B cell (primary cell): ENCODE measurements at regions not wholly inside any gene's neighbourhood (a gene's known extent, or its start where the extent isn't known, plus 50 kb on each side); places are given as distances from the start of the nearest gene placed in this dataset.

ENCODE experiments used
- ATAC-seq: fragments of 200-7000 bp; cut with Tn5 transposase; one replicate; pipeline ENCODE4 v1.10.0; 2021; ENCODE audit warnings: low read depth, mild to moderate bottlenecking, moderate number of reproducible peaks, moderate library complexity
- CTCF ChIA-PET: fragments of 350-600 bp; sonication (Branson Sonifier 250); formaldehyde crosslinking; loops from one replicate; lab custom pipeline; 2021; ENCODE audit warnings: antibody characterized with exemption, inconsistent platforms; lab: Charles Lee
- POLR2A ChIA-PET: fragments of 350-600 bp; sonication (Branson Sonifier 250); formaldehyde crosslinking; loops from one replicate; lab custom pipeline; 2021; ENCODE audit warnings: antibody characterized with exemption; lab: Charles Lee
- DNase-seq: peaks from one replicate; pipeline ENCODE4 v3.0.0; 2013
- H2AFZ ChIP-seq: 2 replicates; pipeline ENCODE4 v1.6.1; 2012; ENCODE audit warnings: mild to moderate bottlenecking, low read depth, low read length; ENCODE audit not compliant: insufficient read depth, poor library complexity, severe bottlenecking
- H3K27ac ChIP-seq, 2 donors: 1 replicate in 1 of 2; 2 replicates in 1 of 2; pipeline ENCODE4 v1.5.1; 2012 to 2013; ENCODE audit warnings: low read length in 2 of 2, mild to moderate bottlenecking in 2 of 2, moderate library complexity in 1 of 2
- H3K27me3 ChIP-seq, 4 experiments: fragments of 200-600 bp in 1 of 4; sonication (generic) in 1 of 4; replicated peaks in 1 of 4; 1 replicate in 2 of 4; 2 replicates in 2 of 4; pipeline versions ENCODE4 v1.6.1 to v1.7.0; 2013 to 2016; ENCODE audit warnings: low read length in 3 of 4, mild to moderate bottlenecking in 2 of 4, mixed read lengths in 1 of 4, moderate library complexity in 1 of 4; ENCODE audit not compliant: insufficient read depth in 4 of 4, control insufficient read depth in 3 of 4; ENCODE audit errors: control extremely low read depth in 1 of 4
- H3K36me3 ChIP-seq, 2 experiments: replicated peaks in 1 of 2; 1 replicate in 1 of 2; 2 replicates in 1 of 2; pipeline versions ENCODE4 v1.6.1 to v1.7.1; 2013; ENCODE audit warnings: low read length in 1 of 2; ENCODE audit not compliant: insufficient read depth in 2 of 2, control insufficient read depth in 1 of 2; ENCODE audit errors: control extremely low read depth in 1 of 2, extremely low read depth in 1 of 2
- H3K4me1 ChIP-seq, 2 donors: fragments of 200-600 bp in 1 of 2; sonication (generic) in 1 of 2; 1 replicate in 1 of 2; 2 replicates in 1 of 2; pipeline versions ENCODE4 v1.5.1 to v1.6.1; 2013 to 2017; ENCODE audit warnings: low read length in 2 of 2; ENCODE audit not compliant: control insufficient read depth in 2 of 2, insufficient read depth in 2 of 2
- H3K4me2 ChIP-seq: replicated peaks from 2 replicates; pipeline ENCODE3; 2012; ENCODE audit warnings: mild to moderate bottlenecking, low read depth, low read length; ENCODE audit not compliant: poor library complexity, severe bottlenecking
- H3K4me3 ChIP-seq, 5 experiments: fragments of 200-600 bp in 1 of 5; sonication (generic) in 1 of 5; 1 replicate in 3 of 5; 2 replicates in 2 of 5; pipeline versions ENCODE4 v1.5.1 to v1.7.0; 2011 to 2016; ENCODE audit warnings: low read length in 4 of 5, mild to moderate bottlenecking in 4 of 5, low read depth in 2 of 5, control low read depth in 1 of 5, moderate library complexity in 1 of 5; ENCODE audit not compliant: insufficient read depth in 1 of 5; ENCODE audit errors: control extremely low read depth in 1 of 5, extremely low read depth in 1 of 5
- H3K79me2 ChIP-seq: fragments of 200-600 bp; sonication (generic); one replicate; pipeline ENCODE4 v1.6.0; 2016; ENCODE audit warnings: low read length; ENCODE audit not compliant: control insufficient read depth, insufficient read depth
- H3K9ac ChIP-seq: fragments of 200-600 bp; sonication (generic); 2 replicates; pipeline ENCODE4 v1.6.1; 2017; ENCODE audit warnings: mild to moderate bottlenecking, low read length, moderate library complexity
- H3K9me3 ChIP-seq, 3 donors: one replicate each; pipeline versions ENCODE4 v1.6.1 to v1.7.1; 2013; ENCODE audit warnings: low read length in 2 of 3; ENCODE audit not compliant: control insufficient read depth in 2 of 3, insufficient read depth in 1 of 3; ENCODE audit errors: control extremely low read depth in 1 of 3
- H4K20me1 ChIP-seq: 2 replicates; pipeline ENCODE4 v1.6.0; 2012; ENCODE audit warnings: mild to moderate bottlenecking, low read length; ENCODE audit not compliant: insufficient read depth, control insufficient read depth, poor library complexity, severe bottlenecking
- H3K27ac Mint-ChIP-seq: one replicate; pipeline ENCODE4 v1.8.0; 2021; ENCODE audit warnings: mixed read lengths
- H3K27me3 Mint-ChIP-seq: one replicate; pipeline ENCODE4 v1.8.0; 2021; ENCODE audit warnings: mixed read lengths
- H3K4me1 Mint-ChIP-seq: one replicate; pipeline ENCODE4 v1.8.0; 2021; ENCODE audit warnings: mixed read lengths
- H3K4me3 Mint-ChIP-seq: one replicate; pipeline ENCODE4 v1.8.0; 2021; ENCODE audit warnings: mixed read lengths
- H3K9me3 Mint-ChIP-seq: one replicate; pipeline ENCODE4 v1.8.0; 2022; ENCODE audit warnings: mixed read lengths; ENCODE audit not compliant: insufficient read depth
- EZH2 ChIP-seq: IDR thresholded peaks from 2 replicates; pipeline ENCODE4 v1.6.1; 2012; ENCODE audit warnings: borderline replicate concordance, low read depth, mild to moderate bottlenecking, moderate library complexity, low read length; ENCODE audit not compliant: insufficient read depth, poor library complexity, severe bottlenecking
- WGBS: methylation state at CpG from one replicate; pipeline ENCODE4 v1.1.5; 2013; ENCODE audit warnings: missing lambda C conversion rate; ENCODE audit not compliant: insufficient coverage; 5-methylcytosine and 5-hydroxymethylcytosine counted together
- intact Hi-C: fragments of 100-400 bp; cut with micrococcal nuclease; formaldehyde crosslinking; loops from one replicate; pipeline ENCODE4 v1.10.0; 2022
- TF ChIP-seq, protein P1 (sequence below): fragments of 200-600 bp; IDR thresholded peaks from one replicate; pipeline ENCODE4 v1.8.0; 2022; ENCODE audit warnings: antibody characterized with exemption, mild to moderate bottlenecking

DNA sequence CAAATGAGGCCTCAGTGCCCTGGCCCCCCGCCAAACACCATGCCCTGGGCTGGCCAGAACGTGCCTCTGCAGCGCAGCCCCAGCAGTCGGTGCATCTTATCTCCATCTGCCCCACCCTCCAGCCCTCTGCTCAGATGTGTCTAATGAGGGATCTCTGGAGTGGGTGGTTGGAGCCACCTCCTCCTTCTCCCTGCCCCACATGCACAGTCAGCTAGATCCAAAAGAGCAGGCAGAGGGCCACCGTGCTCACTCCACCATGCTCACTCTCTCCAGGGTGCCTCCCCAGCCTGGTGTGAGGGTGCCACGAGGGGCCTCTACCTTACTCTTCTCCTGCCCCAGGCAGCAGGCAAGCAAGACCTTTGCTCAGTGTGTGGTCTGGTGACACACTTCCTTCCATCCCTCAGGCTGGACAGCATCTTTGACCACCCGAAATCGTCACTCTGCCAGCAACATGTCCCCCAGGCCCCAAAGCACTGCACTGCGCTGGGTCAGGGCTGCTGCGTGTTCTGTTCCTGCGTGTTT lies 266.1 kb upstream of the HDAC4 start:
- 85% methylated on average over 8 of the region's 11 CpGs for whole genome bisulfite sequencing
- Mint-ChIP-seq H3K9me3 (no peaks in the 10 kb centered on the region), H3K27me3 (peaks cover 19% of the 10 kb centered on the region), H3K4me1 (no peaks in the 10 kb centered on the region), H3K4me3 (no peak overlapping the region), H3K27ac (no peak overlapping the region)
- POLR2A ChIA-PET = no interaction called here
- intact Hi-C loops = no loop called here
- H3K36me3 ChIP-seq = no peaks in the 10 kb centered on the region
- CTCF ChIA-PET = no interaction called here
- H3K27ac ChIP-seq = no peak overlapping the region
- DNase-seq (no peak), ATAC-seq (no peak)
- no peak for TF ChIP-seq EZH2
- TF ChIP-seq, protein P1, sequence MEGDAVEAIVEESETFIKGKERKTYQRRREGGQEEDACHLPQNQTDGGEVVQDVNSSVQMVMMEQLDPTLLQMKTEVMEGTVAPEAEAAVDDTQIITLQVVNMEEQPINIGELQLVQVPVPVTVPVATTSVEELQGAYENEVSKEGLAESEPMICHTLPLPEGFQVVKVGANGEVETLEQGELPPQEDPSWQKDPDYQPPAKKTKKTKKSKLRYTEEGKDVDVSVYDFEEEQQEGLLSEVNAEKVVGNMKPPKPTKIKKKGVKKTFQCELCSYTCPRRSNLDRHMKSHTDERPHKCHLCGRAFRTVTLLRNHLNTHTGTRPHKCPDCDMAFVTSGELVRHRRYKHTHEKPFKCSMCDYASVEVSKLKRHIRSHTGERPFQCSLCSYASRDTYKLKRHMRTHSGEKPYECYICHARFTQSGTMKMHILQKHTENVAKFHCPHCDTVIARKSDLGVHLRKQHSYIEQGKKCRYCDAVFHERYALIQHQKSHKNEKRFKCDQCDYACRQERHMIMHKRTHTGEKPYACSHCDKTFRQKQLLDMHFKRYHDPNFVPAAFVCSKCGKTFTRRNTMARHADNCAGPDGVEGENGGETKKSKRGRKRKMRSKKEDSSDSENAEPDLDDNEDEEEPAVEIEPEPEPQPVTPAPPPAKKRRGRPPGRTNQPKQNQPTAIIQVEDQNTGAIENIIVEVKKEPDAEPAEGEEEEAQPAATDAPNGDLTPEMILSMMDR = no peak
- no peaks in the 10 kb centered on the region for H4K20me1 ChIP-seq
- no peak overlapping the region for H3K4me3 ChIP-seq
- peaks cover 0 to 6% (median 1%) of the 10 kb centered on the region in 4 experiments for H3K27me3 ChIP-seq
- no peaks in the 10 kb centered on the region for H3K79me2 ChIP-seq
- no peaks in the 10 kb centered on the region for H3K4me1 ChIP-seq
- H3K9me3 ChIP-seq = no peaks in the 10 kb centered on the region
- no peak overlapping the region for H3K4me2 ChIP-seq
- H3K9ac ChIP-seq = no peak overlapping the region
- H2AFZ ChIP-seq = no peak overlapping the region

DNA sequence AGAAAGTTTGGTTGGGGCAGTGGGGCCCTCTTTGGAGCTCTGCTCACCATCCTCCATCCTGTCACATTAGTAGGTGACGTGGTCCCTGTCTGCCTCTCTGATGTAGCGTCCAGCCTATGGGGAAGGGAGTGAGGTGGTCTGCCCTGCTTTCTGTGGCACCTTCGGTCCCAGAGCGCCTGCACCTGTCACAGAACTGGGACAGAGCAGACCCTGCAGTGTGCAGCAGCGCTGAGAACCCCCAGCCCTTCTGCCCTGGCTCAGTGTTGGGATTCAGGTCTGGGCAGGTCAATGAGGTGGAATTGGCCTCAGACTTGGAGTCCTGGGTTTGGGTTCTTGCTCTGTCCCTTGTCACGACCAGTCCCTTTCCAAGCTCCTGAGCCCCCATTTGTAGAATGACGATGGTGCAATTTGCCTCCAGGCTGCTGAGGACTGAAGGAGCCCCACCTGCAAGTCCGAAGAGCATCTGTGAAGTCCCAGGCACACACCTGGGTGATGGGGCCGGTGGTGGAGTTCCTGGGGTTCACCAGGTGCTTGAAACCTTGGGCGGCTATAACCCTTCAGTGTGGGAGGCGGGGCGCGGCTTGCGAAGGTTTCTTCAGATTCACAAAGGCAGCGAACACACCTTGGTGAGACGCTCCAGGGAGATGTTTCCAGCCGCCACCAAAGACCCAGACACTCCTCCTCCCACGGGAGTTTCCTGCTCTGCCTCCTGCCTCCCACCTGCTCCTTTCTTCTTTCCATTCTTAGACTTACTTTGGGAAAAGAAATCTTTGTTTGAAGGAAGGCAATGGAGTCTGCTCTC lies 265.4 kb upstream of the HDAC4 start:
- DNase-seq (no peak), ATAC-seq (no peak)
- no peaks in the 10 kb centered on the region for H3K79me2 ChIP-seq
- Mint-ChIP-seq H3K9me3 (no peaks in the 10 kb centered on the region), H3K27me3 (peaks cover 26% of the 10 kb centered on the region), H3K27ac (no peak overlapping the region), H3K4me1 (no peaks in the 10 kb centered on the region), H3K4me3 (no peak overlapping the region)
- POLR2A ChIA-PET = no interaction called here
- intact Hi-C loops = no loop called here
- no peak overlapping the region for H3K4me3 ChIP-seq
- no peaks in the 10 kb centered on the region for H3K36me3 ChIP-seq
- no peaks in the 10 kb centered on the region for H4K20me1 ChIP-seq
- CTCF ChIA-PET = no interaction called here
- H3K27ac ChIP-seq = no peak overlapping the region
- peaks cover 0 to 11% (median 1%) of the 10 kb centered on the region in 4 experiments for H3K27me3 ChIP-seq
- no peaks in the 10 kb centered on the region for H3K9me3 ChIP-seq
- H2AFZ ChIP-seq = no peak overlapping the region
- no peaks in the 10 kb centered on the region for H3K4me1 ChIP-seq
- H3K9ac ChIP-seq = no peak overlapping the region
- WGBS = 93% methylated on average over 17 of the region's 18 CpGs
- H3K4me2 ChIP-seq = no peak overlapping the region
- TF ChIP-seq, protein P1 = no peak
- no peak for TF ChIP-seq EZH2
